HepG2 (cell line): ENCODE measurements at regions not wholly inside any gene's neighbourhood (a gene's known extent, or its start where the extent isn't known, plus 50 kb on each side); places are given as distances from the start of the nearest gene placed in this dataset.

Experiments
- ATAC-seq: fragments of 200-7000 bp; cut with Tn5 transposase; 3 replicates; pipeline ENCODE4 v1.9.1; 2020; ENCODE audit warnings: mild to moderate bottlenecking, moderate library complexity
- BruUV-seq: library from RNA; stranded (reverse); fragments of 400-500 nt; replicated peaks from 2 replicates; lab custom pipeline; 2021; lab: Mats Ljungman, UMichigan
- CTCF ChIA-PET: fragments of 300-600 bp; formaldehyde crosslinking; extraction: SDS; loops from one replicate; lab custom pipeline; 2021; ENCODE audit warnings: low total read pairs, inconsistent platforms, low intra/inter-chr PET ratio; lab: Yijun Ruan, JAX
- POLR2A ChIA-PET: fragments of 350-600 bp; sonication (Branson Sonifier 250); formaldehyde crosslinking; loops from one replicate; lab custom pipeline; 2020; ENCODE audit warnings: antibody characterized with exemption, inconsistent platforms; lab: Yijun Ruan, JAX
- DNase-seq: peaks from one replicate; pipeline ENCODE4 v3.0.0-alpha.2; 2015; ENCODE audit warnings: low spot score
- FAIRE-seq: peaks from 3 replicates; lab custom pipeline; 2011; peaks lifted over from hg19 to GRCh38; lab: Jason Lieb, UNC
- H2AFZ ChIP-seq: one replicate; pipeline ENCODE4 v1.6.1; 2011; ENCODE audit warnings: low read length, inconsistent platforms
- H3K27ac ChIP-seq: fragments of 300-600 bp; 3 replicates; pipeline ENCODE4 v1.8.0; 2011; ENCODE audit warnings: mixed run types, mild to moderate bottlenecking, mixed read lengths, low read length, inconsistent platforms; ENCODE audit not compliant: insufficient read depth; ENCODE audit errors: extremely low read length
- H3K27me3 ChIP-seq, 2 experiments: fragments of 200-600 bp in 1 of 2; 2 replicates in 1 of 2; 3 replicates in 1 of 2; pipeline versions ENCODE4 v1.6.0 to v1.8.0; 2011; ENCODE audit warnings: low read length in 2 of 2, mild to moderate bottlenecking in 2 of 2, moderate library complexity in 2 of 2, inconsistent platforms in 1 of 2; ENCODE audit not compliant: insufficient read depth in 2 of 2, control insufficient read depth in 1 of 2
- H3K36me3 ChIP-seq, 2 experiments: fragments of 200-600 bp in 1 of 2; replicated peaks in 1 of 2; 2 replicates in 1 of 2; 3 replicates in 1 of 2; pipeline versions ENCODE4 v1.5.1 to v1.8.0; 2011; ENCODE audit warnings: low read length in 2 of 2, inconsistent platforms in 1 of 2; ENCODE audit not compliant: insufficient read depth in 2 of 2, control insufficient read depth in 1 of 2
- H3K4me1 ChIP-seq: 2 replicates; pipeline ENCODE4 v1.5.1; 2012; ENCODE audit warnings: low read length, inconsistent platforms; ENCODE audit not compliant: insufficient read depth
- H3K4me2 ChIP-seq: 2 replicates; pipeline ENCODE4 v1.6.0; 2011; ENCODE audit warnings: low read depth, low read length, inconsistent platforms
- H3K4me3 ChIP-seq, 3 experiments: fragments of 200-600 bp in 1 of 3; sonication (generic), shearing (Covaris generic) in 1 of 3; replicated peaks in 1 of 3; 2 replicates each; pipeline ENCODE4 v1.5.1; 2011 to 2016; ENCODE audit warnings: low read length in 3 of 3, inconsistent platforms in 2 of 3, low read depth in 2 of 3, mild to moderate bottlenecking in 2 of 3, control low read depth in 1 of 3, mixed read lengths in 1 of 3; ENCODE audit not compliant: insufficient read depth in 1 of 3
- H3K79me2 ChIP-seq: one replicate; pipeline ENCODE4 v1.6.1; 2011; ENCODE audit warnings: low read length, inconsistent platforms; ENCODE audit not compliant: insufficient read depth
- H3K9ac ChIP-seq: 2 replicates; pipeline ENCODE4 v1.6.0; 2011; ENCODE audit warnings: mild to moderate bottlenecking, low read depth, low read length, inconsistent platforms; ENCODE audit not compliant: insufficient read depth
- H3K9me3 ChIP-seq: 2 replicates; pipeline ENCODE4 v1.5.1; 2012; ENCODE audit warnings: mild to moderate bottlenecking, low read length
- H4K20me1 ChIP-seq: 2 replicates; pipeline ENCODE4 v1.6.0; 2011; ENCODE audit warnings: inconsistent platforms, mild to moderate bottlenecking, low read length, moderate library complexity; ENCODE audit not compliant: insufficient read depth
- ESRRA ChIP-seq: sonication (generic); formaldehyde crosslinking; IDR thresholded peaks from 2 replicates; pipeline ENCODE4 v1.5.1; 2020; ENCODE audit warnings: mild to moderate bottlenecking, low read depth, missing genetic modification reagents
- RELA ChIP-seq: sonication (generic); formaldehyde crosslinking; IDR thresholded peaks from 2 replicates; pipeline ENCODE4 v1.4.0; 2020; ENCODE audit warnings: missing genetic modification reagents
- STAG1 ChIP-seq: sonication (generic); formaldehyde crosslinking; IDR thresholded peaks from 2 replicates; pipeline ENCODE4 v1.4.0; 2020; ENCODE audit warnings: missing genetic modification reagents
- TGIF2 ChIP-seq: IDR thresholded peaks from 2 replicates; pipeline ENCODE4 v1.6.1; 2016; ENCODE audit warnings: control low read depth, missing compliant biosample characterization
- ZBTB20 ChIP-seq: sonication (generic); formaldehyde crosslinking; IDR thresholded peaks from 2 replicates; pipeline ENCODE4 v1.8.1; 2023; ENCODE audit warnings: missing genetic modification reagents, low read depth, mild to moderate bottlenecking, borderline replicate concordance
- ZBTB42 ChIP-seq: sonication (generic); formaldehyde crosslinking; IDR thresholded peaks from 2 replicates; pipeline ENCODE4 v1.5.0; 2020; ENCODE audit warnings: mild to moderate bottlenecking, missing genetic modification reagents
- ZNF33B ChIP-seq: sonication (generic); formaldehyde crosslinking; IDR thresholded peaks from 2 replicates; pipeline ENCODE4 v1.5.1; 2020; ENCODE audit warnings: mild to moderate bottlenecking, missing genetic modification reagents
- WGBS: methylation state at CpG from one replicate; pipeline ENCODE4 v1.1.6; 2017; ENCODE audit warnings: low lambda C conversion rate; 5-methylcytosine and 5-hydroxymethylcytosine counted together
- in situ Hi-C: cut with HindIII; loops from 2 replicates; pipeline ENCODE4 v1.10.0; 2017; ENCODE audit warnings: low pct_unique_long_range_greater_than_20kb; ENCODE audit not compliant: extremely low pct_ligation_motif_present
- intact Hi-C: fragments of 100-400 bp; cut with micrococcal nuclease; formaldehyde crosslinking; loops from one replicate; pipeline ENCODE4 v1.10.0; 2022; ENCODE audit not compliant: unreplicated experiment
- TF ChIP-seq, protein P1 (sequence below): sonication (generic); formaldehyde crosslinking; IDR thresholded peaks from 2 replicates; pipeline ENCODE4 v1.5.0; 2020; ENCODE audit warnings: mild to moderate bottlenecking, missing genetic modification reagents, moderate library complexity
- TF ChIP-seq, protein P2 (sequence below): sonication (generic); formaldehyde crosslinking; IDR thresholded peaks from 2 replicates; pipeline ENCODE4 v1.4.0; 2020; ENCODE audit warnings: mild to moderate bottlenecking, missing genetic modification reagents, borderline replicate concordance
- TF ChIP-seq, protein P3 (sequence below): sonication (generic); formaldehyde crosslinking; IDR thresholded peaks from 2 replicates; pipeline ENCODE4 v1.4.0; 2020; ENCODE audit warnings: missing genetic modification reagents

- H3K9me3 ChIP-seq: no peaks in the 10 kb centered on the region
- H3K27me3 ChIP-seq: peaks cover 15 to 51% of the 10 kb centered on the region in 2 experiments
- CTCF ChIA-PET: no interaction called here
- ATAC-seq: peak; percentile 33
- no TSS peak for BruUV-seq
- H3K36me3 ChIP-seq: no peaks in the 10 kb centered on the region
- no peak overlapping the region for H2AFZ ChIP-seq
- POLR2A ChIA-PET: no interaction called here
- WGBS: no CpG with 5 or more reads among the region's 7 CpGs
- TF ChIP-seq ZBTB42 (no peak), STAG1 (CRISPR knock-in tag) (peak; percentile 43)
- TF ChIP-seq, protein P1, sequence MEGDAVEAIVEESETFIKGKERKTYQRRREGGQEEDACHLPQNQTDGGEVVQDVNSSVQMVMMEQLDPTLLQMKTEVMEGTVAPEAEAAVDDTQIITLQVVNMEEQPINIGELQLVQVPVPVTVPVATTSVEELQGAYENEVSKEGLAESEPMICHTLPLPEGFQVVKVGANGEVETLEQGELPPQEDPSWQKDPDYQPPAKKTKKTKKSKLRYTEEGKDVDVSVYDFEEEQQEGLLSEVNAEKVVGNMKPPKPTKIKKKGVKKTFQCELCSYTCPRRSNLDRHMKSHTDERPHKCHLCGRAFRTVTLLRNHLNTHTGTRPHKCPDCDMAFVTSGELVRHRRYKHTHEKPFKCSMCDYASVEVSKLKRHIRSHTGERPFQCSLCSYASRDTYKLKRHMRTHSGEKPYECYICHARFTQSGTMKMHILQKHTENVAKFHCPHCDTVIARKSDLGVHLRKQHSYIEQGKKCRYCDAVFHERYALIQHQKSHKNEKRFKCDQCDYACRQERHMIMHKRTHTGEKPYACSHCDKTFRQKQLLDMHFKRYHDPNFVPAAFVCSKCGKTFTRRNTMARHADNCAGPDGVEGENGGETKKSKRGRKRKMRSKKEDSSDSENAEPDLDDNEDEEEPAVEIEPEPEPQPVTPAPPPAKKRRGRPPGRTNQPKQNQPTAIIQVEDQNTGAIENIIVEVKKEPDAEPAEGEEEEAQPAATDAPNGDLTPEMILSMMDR: peak; percentile 50
- no peak overlapping the region; the same call in 1 of the 2 replicates for H3K4me2 ChIP-seq
- H3K79me2 ChIP-seq: no peaks in the 10 kb centered on the region
- no peak overlapping the region for H3K4me3 ChIP-seq
- no peak for DNase-seq
- intact Hi-C loops (loop anchor here (5.0 to 10.0 kb wide), 2 partner anchors 46 to 64 kb away; no protein-coding TSS in a partner anchor), in situ Hi-C loops (no loop called here)
- no peak for FAIRE-seq
- no peak overlapping the region for H3K27ac ChIP-seq
- H3K4me1 ChIP-seq: peaks cover 40% of the 10 kb centered on the region
- no peak overlapping the region for H3K9ac ChIP-seq
- H4K20me1 ChIP-seq: no peaks in the 10 kb centered on the region
These were observed 81.3 kb downstream of the PDGFA start for GRCh38 chr7:438361-438760.

DNA sequence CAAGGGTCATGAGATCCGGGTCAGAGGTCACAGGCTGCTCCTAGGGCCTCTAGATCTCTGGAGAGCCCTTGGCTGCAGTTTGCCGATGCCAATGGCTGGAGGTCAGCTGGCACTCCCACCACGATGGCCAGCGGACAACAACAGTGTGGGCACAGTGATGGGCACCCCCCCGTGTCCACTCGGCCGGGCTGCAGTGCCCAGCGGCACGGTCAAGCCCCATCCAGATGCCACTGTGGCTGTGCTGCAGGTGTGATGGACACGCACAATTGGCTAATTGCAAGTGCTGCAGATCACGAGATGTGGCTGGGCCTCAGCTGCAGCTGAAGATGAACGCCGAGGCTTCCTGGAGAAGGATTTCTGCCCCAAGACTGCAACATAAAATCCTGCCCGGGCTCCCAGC is 80.7 kb downstream of the PDGFA start:
- intact Hi-C loops: loop anchor here (5.0 to 10.0 kb wide), 2 partner anchors 46 to 63 kb away; no protein-coding TSS in a partner anchor
- WGBS: no CpG with 5 or more reads among the region's 14 CpGs
- TF ChIP-seq RELA (CRISPR knock-in tag) (no peak), ESRRA (CRISPR knock-in tag) (no peak), ZNF33B (no peak), ZBTB20 (CRISPR knock-in tag) (no peak), TGIF2 (no peak)
- TF ChIP-seq, protein P2, sequence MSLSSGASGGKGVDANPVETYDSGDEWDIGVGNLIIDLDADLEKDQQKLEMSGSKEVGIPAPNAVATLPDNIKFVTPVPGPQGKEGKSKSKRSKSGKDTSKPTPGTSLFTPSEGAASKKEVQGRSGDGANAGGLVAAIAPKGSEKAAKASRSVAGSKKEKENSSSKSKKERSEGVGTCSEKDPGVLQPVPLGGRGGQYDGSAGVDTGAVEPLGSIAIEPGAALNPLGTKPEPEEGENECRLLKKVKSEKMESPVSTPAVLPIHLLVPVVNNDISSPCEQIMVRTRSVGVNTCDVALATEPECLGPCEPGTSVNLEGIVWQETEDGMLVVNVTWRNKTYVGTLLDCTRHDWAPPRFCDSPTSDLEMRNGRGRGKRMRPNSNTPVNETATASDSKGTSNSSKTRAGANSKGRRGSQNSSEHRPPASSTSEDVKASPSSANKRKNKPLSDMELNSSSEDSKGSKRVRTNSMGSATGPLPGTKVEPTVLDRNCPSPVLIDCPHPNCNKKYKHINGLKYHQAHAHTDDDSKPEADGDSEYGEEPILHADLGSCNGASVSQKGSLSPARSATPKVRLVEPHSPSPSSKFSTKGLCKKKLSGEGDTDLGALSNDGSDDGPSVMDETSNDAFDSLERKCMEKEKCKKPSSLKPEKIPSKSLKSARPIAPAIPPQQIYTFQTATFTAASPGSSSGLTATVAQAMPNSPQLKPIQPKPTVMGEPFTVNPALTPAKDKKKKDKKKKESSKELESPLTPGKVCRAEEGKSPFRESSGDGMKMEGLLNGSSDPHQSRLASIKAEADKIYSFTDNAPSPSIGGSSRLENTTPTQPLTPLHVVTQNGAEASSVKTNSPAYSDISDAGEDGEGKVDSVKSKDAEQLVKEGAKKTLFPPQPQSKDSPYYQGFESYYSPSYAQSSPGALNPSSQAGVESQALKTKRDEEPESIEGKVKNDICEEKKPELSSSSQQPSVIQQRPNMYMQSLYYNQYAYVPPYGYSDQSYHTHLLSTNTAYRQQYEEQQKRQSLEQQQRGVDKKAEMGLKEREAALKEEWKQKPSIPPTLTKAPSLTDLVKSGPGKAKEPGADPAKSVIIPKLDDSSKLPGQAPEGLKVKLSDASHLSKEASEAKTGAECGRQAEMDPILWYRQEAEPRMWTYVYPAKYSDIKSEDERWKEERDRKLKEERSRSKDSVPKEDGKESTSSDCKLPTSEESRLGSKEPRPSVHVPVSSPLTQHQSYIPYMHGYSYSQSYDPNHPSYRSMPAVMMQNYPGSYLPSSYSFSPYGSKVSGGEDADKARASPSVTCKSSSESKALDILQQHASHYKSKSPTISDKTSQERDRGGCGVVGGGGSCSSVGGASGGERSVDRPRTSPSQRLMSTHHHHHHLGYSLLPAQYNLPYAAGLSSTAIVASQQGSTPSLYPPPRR (CRISPR knock-in tag): no peak
- TF ChIP-seq, protein P3, sequence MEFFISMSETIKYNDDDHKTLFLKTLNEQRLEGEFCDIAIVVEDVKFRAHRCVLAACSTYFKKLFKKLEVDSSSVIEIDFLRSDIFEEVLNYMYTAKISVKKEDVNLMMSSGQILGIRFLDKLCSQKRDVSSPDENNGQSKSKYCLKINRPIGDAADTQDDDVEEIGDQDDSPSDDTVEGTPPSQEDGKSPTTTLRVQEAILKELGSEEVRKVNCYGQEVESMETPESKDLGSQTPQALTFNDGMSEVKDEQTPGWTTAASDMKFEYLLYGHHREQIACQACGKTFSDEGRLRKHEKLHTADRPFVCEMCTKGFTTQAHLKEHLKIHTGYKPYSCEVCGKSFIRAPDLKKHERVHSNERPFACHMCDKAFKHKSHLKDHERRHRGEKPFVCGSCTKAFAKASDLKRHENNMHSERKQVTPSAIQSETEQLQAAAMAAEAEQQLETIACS (CRISPR knock-in tag): no peak

More for the DNA sequence above, 80.7 kb downstream of the PDGFA start:
- CTCF ChIA-PET: no interaction called here
- no peak for DNase-seq
- in situ Hi-C loops: no loop called here
- no peaks in the 10 kb centered on the region for H3K9me3 ChIP-seq
- no peak overlapping the region for H2AFZ ChIP-seq
- H3K79me2 ChIP-seq: no peaks in the 10 kb centered on the region
- no peak for FAIRE-seq
- no peak overlapping the region for H3K4me3 ChIP-seq
- H3K27me3 ChIP-seq: peaks cover 15 to 51% of the 10 kb centered on the region in 2 experiments
- H3K9ac ChIP-seq: no peak overlapping the region
- H3K4me2 ChIP-seq: no peak overlapping the region
- ATAC-seq: no peak
- H4K20me1 ChIP-seq: no peaks in the 10 kb centered on the region
- no TSS peak for BruUV-seq
- POLR2A ChIA-PET: no interaction called here
- H3K27ac ChIP-seq: no peak overlapping the region
- H3K36me3 ChIP-seq: no peaks in the 10 kb centered on the region
- H3K4me1 ChIP-seq: peaks cover 40% of the 10 kb centered on the region
